GM19438 (cell line): ENCODE measurements at regions not wholly inside any gene's neighbourhood (a gene's known extent, or its start where the extent isn't known, plus 50 kb on each side); places are given as distances from the start of the nearest gene placed in this dataset.
A peak's percentile ranks its signal among the peaks of the same experiment; 100 is the strongest.

ENCODE experiments used
- ATAC-seq: cut with Tn5 transposase; IDR thresholded peaks from one replicate; pipeline ENCODE4 v1.9.1; 2021; ENCODE audit warnings: low read depth; ENCODE audit not compliant: unreplicated experiment

DNA sequence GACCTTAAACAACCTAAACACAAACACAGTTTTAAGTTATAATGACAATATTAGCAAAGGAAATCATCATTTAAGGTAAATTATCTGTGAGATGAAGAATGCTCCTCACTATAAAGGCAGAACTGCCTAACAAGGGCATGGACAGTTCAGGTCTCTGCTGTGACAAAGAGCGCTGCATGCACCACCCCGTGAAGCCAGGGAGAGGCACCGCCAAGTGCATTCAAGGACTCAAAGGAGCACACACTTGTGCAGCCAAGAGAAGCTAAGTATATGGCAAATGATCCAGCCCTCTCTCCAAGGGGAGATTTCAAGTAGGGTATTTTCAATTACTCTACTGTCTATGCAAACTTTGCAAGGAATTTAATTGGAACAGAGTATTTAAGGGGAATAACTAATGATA is 126.0 kb downstream of the RAP2A start:
- no peak for ATAC-seq

DNA sequence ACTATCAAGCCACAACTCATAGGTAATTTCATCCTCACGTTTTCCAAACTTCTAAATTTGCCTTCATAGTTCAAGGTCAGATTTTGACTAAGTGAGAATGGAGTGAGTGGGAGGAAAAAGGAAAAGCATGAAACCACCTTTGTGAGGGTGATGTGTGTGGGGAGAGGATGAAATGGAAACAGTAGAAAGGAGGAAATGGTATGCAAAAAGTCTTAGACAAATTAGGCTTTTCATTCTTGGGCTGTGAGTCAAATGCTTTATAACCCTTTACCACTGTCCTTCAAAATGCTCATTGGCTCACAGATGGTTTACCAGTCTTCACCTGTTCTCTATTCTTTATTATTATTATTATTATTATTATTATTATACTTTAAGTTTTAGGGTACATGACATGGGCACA is 127.2 kb downstream of the RAP2A start:
- no peak for ATAC-seq

DNA sequence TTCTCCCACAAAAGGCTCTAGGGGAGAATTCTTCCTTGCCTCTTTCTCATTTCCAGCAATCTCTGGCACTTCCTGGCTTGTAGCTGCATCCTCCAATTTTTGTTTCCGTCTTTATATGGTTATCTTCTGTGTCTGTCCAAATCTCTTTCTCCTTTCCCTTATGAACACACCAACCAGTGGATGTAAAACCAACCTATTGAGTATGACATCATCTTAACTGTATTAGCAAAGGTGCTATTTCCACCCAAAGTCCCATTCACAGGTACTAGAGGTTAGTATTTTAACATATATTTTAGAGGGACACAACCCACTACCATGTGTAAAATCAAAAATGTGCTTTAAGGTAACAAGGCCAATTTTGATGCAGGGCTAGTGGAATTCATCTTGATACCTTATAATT is 129.0 kb downstream of the RAP2A start:
- ATAC-seq, result no peak

DNA sequence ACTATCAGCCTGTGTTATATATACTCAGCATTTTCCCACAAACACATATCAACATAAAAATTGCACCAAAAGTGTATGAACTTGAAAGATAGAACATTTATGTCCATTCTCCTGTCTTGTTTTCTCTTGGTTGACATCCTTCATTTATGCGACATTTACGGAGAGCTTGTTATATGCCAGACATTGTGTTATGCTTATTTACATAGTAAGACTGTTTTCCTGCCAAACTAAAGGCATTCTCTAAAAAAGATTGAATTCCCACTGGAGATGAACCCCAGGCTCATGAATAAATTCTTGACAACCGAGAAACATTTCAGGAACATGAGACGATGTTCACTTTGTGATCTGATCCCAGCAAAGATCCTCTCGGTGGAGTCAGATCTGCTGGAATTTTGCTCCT is 131.0 kb downstream of the RAP2A start:
- no peak for ATAC-seq

DNA sequence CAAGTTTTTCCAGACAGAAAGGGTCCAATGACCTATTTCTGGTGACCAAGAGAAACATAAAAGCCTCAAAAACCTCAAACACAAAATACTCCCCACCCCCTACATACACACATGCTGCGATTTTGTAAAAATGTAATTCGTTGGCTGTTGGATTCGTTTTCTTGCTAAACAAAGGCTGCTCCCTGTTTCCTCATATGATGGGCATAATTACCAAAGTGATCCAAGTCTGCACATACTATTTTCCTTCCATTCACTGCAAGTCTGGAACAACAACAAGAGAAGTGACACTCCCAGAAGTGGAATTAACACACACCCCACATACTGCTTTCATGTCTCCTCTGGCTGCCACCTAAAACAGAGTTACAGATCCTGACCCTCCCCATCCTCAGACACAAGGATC is 131.9 kb downstream of the RAP2A start:
- ATAC-seq, result no peak

DNA sequence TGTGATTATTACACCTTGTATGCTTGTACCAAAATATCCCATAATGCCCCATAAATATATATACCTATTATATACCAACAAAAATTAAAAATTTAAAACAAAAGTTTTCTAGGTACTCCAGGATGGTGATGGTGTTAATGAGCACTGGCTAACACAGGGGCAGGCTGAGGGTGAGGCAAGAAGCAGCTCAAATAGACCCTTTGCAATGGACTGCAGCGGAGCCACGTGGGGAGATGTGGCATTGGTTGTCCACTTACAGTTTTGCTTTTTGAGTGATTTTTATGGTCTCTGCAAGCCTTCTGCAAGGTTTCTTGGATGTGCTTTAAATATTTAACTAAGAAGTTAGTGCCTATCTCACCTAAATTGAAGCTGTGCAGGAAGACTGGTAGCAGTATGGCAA is 132.9 kb downstream of the RAP2A start:
- no peak for ATAC-seq

DNA sequence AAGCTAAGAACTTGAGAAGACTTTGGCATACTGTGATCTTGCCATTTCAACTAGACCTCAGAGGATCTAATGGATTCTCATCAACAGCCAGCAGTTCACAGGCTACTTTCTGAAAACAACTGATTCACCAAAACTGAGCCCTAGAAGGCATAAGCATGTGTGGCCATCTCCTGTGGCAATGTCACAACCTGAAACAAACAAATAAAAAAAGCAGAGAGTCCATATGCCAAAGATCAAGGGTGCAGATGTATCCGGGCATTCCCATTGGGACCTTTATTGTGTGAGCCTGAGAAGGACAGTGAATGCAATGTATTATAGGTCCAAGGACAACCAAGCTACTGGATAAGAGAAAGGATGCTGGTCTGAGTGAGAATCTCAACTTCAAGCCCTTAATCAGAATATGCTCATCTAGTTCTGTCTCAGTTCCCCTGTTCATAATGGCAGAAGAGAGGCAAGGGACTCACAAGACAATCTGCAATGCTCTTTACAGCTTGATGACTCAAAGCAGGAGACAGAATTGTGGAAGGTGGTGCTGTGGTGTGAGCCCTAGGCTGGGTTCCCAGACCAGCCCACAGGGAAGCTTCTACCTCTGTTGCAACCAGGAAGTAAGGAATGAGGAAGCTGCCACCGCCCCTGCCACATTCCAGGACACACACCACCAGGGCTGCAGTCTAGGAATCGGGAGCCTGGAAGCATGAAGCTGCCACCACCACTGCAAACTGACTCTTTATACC is 133.7 kb downstream of the RAP2A start:
- peak; percentile 89 for ATAC-seq

DNA sequence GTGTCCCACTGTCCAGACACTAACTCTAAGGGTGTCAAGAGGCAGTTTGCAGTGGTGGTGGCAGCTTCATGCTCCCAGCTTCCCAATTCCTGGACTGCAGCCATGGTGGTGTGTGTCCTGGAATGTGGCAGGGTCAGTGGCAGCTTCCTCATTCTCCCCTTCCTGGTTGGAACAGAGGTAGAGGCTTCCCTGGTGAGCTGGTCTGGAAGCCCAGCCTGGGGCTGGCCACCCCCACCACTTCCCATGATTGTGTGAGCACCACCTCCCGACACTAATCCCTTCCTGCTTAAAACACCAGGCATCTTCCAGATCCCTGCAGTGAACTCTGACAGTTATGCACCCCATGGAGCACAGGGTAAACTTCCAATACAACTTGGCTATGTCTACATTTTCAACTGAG is 134.9 kb downstream of the RAP2A start:
- no peak for ATAC-seq

DNA sequence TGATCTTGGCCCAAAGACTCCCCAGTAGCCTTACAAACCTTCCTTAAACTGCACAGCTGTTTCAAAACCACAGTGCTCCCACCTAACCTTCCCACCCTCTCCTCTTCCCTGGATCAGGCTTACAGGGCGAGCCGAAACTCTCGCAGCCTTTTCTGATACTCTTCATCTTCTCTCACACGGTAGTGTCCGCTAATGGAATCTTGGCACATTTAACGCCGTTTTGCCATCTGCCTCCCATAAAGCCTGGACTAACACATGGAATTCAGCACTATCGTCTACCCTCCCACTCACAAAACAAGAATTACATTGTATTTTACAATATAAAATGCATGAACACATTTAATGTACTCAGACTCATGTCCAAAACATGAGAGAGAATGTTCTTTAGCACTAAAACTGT is 135.9 kb downstream of the RAP2A start:
- ATAC-seq, result no peak

DNA sequence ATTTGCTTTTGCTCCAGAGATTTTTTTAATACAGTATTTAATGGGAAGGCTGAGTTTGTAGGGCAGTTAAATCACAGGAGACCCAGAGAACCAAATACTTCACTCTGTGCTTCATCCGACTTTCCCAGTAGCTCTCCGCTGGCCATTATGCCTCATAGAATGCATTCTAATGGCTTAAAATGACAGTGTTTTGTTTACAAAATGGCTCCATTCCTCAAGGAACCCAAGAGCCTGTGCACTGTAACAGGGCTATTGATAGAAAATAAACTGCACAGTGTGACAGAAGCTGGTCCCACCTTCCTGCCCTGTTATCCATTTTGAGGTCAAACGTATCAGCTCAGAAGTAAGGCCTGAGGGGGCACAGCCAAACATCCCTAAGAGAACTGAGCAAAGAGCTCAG is 136.5 kb downstream of the RAP2A start:
- ATAC-seq, result no peak

DNA sequence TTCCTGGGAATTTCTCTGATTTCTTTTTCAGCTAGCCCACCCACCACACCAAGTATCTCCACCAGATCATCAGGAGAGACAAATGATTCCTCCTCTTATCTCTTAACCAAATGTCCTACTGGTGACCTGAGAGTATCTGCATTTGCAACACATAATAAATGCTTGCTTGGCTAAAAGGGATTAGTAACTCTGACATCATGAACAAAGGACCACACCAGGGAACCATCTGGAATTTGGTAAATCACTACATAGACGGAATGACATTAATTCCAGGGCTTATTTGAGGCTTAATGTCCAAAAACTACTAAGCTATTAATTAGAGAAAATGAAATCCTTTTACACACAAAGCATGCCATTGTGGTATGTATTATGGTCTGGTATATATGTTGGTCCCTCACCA is 139.0 kb downstream of the RAP2A start:
- ATAC-seq, result no peak

DNA sequence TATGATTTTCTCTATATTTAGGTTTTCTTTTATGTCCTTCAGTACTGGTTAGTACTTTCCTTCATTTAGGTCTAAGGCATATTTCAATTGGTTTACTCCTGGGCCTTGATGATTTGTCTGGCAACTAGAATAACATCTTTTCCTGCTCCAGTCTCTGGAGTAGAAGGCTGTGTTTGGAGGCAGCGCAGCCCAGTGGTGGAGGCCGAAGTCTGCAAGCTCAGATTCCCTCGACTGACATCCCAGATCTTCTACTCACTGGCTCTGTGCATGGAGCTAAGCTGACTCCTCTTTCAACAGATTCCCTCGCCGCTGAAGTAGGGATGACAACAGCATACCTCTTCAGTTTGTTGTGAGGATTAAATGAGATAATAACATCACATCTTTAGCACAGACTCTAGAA is 141.0 kb downstream of the RAP2A start:
- ATAC-seq, result peak; percentile 66

DNA sequence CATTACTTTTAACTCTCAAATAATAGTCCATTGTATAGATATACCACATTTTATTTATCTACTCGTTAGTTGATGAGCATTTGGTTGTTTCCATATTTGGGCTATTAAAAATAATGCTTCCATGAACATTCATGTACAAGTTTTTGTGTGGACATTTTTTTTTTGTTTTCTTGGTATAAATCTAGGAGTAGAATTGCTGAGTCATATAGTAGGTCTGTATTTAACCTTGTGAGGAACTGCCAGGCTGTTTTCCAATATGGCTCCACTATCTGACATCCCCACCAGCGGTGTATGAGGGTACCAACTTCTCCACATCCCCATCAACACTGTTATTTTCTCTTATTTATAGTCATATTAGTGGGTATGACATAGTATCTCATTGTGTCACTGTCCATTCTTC is 143.1 kb downstream of the RAP2A start:
- no peak for ATAC-seq

DNA sequence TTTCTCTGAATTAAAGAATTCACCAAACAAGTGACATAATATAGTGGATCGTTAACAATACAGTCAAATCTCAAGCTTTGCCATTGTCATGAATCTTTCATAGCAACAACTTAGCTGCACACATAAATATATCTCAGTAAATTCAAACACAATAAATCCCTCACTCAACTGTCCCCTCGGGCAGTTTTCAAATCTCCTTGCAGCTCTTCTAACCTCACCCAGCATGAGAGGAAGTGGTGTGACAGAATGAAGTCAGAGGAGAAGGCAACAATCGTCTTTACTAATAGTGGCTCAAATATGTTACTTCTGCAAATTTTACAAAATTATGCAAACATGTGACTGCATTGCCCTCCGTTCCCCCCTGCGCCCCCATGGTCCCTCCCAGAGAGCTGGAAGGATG is 148.2 kb downstream of the RAP2A start:
- ATAC-seq, result no peak

DNA sequence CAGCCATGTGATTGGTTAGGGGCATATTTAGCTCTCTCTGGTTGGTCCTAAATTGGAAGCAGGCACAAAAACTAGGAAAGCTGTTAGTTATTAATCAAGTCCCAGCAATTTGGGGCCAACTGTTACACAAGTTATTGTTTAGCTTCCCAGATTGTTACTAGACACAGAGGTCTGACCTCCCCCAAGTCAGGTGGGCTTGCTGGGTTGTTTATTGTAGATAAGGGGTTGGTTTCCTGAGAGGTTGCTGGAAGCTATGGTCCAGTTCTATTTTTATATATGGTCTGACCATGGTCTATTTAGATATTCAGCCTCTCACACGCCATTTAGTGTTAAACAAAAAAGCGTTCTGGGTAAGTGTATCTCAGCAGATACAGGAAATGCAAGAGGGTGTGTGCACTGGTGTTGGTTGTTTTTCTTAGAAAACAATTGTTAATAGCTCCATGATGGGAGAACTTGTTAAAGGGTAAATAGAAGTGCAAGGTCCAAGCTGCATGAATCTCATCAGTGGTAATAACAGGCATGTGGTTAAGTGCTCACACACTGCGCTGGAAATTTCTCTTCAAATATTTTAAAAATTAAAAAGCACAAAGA is 150.0 kb downstream of the RAP2A start:
- no peak for ATAC-seq

DNA sequence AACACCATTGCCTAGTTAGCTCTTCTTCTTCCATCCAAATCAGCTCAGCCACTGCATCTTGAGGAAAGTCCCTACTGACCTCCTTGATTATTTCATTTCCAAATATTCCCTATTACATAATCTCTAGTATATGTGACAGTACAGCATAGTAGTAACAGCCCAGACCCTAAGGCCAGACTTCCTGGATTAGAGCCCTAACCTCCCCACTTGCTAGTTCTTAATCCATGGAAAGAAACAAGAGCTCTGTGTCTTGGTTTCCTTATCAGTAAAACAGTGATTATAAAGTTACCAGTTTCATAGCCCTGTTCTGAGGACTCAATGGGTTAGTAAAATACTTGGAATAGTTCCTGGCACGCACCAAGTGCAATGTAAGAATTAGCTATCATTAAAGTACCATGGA is 153.0 kb downstream of the RAP2A start:
- no peak for ATAC-seq

DNA sequence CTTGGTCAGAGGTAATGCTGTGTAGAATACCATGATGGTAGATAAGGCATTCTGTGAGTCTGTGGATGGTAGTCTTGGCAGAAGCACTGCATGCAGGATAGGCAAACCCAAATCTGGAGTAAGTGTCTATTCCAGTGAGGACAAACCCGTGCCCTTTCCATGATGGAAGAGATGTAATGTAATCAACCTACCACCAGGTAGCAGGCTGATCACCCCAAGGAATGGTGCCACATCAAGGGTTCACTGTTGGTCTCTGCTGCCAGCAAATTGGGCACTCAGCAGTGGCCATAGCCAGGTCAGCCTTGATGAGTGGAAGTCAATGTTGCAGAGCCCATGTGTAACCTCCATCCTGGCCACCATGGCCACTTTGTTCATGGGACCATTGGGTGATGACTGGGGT is 155.0 kb downstream of the RAP2A start:
- ATAC-seq, result no peak

DNA sequence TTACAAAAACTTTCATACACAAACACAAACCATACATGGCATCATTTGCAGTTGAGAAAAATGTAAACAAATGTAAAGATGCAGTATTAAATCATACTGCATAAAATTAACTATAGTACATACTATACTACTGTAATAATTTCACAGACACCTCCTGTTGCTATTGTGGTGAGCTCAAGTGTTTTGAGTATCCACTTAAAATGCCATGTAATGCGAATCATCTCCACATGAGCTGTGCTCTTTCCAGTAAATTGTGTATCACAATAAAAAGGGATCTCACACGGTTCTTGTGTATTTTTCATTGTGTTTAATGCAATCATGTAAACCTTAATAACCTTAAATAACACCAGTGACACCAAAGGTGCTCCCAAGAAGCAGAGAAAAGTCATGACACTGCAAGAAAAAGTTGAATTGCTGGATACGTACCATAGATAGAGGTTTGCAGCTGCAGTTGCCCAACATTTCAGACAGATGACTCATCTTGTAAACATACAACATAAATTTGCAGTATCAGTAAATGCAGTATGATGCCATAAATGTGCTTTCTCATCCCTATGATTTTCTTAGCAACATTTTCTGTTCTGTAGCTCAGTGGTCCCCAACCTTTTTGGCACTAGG is 166.6 kb downstream of the RAP2A start:
- no peak for ATAC-seq

DNA sequence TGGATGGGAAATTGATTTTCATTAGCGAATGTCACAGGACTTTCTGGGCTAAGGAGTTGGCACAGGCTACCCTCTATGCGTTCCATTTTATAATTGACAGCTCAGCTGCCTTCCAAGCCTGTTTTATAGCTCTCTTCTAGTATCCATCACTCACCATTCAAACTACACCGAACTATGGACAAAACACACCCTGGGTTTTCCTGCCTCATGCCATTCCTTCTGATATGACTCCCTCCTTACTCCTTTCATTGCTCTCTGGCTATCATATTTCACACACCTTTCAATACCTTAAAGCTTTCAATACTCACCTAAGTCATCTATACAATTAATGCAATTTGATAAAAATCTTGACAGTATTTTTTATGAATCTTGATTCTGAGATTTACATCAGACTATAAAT is 181.3 kb downstream of the RAP2A start:
- ATAC-seq, result no peak

DNA sequence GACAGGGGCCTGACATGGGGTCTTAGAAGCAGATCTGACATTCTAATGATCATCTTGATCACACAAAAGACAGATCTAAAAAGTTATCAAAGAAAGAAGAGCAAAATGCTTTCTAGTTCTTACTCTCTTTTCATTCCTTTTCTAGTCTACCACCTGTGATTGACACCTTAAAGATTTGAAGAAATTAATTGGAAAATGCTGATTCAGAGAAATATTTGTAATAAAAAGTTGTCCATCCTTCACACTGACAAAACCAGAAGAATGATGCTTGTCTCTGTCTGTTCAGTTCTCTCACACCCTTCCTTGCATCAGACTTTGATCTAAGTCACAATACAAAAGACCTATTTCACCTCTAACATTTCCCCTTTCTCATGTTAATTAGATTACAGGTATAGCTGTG is 182.4 kb downstream of the RAP2A start:
- no peak for ATAC-seq

DNA sequence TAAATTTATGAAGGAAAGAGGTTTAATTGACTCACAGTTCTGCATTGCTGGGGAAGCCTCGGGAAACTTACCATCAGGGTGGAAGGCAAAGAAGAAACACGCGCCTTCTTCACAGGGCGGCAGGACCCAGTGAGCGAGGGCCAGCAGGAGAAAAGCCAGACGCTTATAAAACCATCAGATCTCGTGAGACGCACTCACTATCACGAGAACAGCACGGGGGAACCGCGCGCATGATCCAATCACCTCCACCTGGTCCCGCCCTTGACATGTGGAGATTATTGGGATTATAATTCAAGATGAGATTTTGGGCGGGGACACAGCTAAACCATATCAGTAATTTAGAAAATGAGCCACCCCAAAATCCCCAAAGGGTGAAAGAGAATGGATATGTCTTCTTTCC is 187.1 kb downstream of the RAP2A start:
- no peak for ATAC-seq

DNA sequence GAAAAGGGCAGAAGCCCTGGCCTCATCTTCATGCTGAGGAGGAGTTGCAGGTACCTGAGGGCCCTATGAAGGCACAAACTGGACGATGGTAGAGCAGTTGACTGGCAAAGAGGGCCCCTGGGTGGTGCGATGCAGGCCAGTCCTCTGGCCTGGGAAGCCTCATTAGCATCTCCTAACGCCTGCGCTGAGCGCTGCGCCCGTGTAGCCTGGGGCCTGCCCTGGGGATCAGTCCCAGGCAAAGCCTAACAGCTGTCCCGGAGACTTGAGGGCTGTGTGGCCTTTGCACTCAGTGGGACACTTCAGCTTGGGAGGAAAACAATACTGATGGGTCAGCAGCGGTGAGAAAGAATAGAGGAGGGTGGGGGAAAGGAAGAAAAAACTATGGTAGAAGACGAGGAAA is 187.7 kb downstream of the RAP2A start:
- no peak for ATAC-seq
